ENCODE measurements at regions not wholly inside any gene's neighbourhood (a gene's known extent, or its start where the extent isn't known, plus 50 kb on each side); places are given as distances from the start of the nearest gene placed in this dataset.

DNA sequence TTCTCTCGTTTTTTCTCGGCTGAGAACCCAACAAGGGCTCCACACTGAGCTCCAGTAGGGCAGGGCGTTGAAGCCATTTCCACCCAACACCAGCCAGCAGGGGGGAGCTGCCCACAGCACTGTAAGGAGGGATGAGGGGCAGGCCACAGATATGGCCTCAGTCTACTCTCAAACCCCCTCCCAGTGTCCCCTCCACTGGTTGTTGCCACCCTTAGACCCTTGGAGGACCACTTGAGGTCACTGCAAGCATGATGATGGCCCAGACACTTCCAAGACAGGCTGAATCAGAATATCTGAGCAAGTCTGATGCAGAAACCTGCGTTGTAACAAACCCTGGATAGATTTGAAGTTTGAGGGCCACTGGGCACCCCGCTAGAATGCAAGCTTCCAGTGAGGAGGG, 217.0 kb upstream of the CST7 start:
- no peaks in the 10 kb centered on the region for H3K4me1 ChIP-seq
- no peak for DNase-seq
- H3K9me3 ChIP-seq: no peaks in the 10 kb centered on the region
- no peak overlapping the region for H3K27ac ChIP-seq
- H3K36me3 ChIP-seq: no peaks in the 10 kb centered on the region
- no peaks in the 10 kb centered on the region for H3K27me3 ChIP-seq (replicated peaks in 1 of 7)
- no peak overlapping the region for H3K4me3 ChIP-seq
- intact Hi-C loops (cut with DNase I; ENCODE audit: low total_unique reads): no loop called here
- TF ChIP-seq, protein P1, sequence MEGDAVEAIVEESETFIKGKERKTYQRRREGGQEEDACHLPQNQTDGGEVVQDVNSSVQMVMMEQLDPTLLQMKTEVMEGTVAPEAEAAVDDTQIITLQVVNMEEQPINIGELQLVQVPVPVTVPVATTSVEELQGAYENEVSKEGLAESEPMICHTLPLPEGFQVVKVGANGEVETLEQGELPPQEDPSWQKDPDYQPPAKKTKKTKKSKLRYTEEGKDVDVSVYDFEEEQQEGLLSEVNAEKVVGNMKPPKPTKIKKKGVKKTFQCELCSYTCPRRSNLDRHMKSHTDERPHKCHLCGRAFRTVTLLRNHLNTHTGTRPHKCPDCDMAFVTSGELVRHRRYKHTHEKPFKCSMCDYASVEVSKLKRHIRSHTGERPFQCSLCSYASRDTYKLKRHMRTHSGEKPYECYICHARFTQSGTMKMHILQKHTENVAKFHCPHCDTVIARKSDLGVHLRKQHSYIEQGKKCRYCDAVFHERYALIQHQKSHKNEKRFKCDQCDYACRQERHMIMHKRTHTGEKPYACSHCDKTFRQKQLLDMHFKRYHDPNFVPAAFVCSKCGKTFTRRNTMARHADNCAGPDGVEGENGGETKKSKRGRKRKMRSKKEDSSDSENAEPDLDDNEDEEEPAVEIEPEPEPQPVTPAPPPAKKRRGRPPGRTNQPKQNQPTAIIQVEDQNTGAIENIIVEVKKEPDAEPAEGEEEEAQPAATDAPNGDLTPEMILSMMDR (IDR thresholded peaks at IDR 0.05 in 8 of 11, conservative IDR thresholded peaks at IDR 0.05 in 3 of 11): no peak
- no peak for TF ChIP-seq POLR2AphosphoS5 (IDR thresholded peaks at IDR 0.05)
- no peak for TF ChIP-seq POLR2A (IDR thresholded peaks at IDR 0.05)
- 74 to 94% (median 83%) methylated on average over 5 of the region's 5 CpGs for WGBS, 5 donors

DNA sequence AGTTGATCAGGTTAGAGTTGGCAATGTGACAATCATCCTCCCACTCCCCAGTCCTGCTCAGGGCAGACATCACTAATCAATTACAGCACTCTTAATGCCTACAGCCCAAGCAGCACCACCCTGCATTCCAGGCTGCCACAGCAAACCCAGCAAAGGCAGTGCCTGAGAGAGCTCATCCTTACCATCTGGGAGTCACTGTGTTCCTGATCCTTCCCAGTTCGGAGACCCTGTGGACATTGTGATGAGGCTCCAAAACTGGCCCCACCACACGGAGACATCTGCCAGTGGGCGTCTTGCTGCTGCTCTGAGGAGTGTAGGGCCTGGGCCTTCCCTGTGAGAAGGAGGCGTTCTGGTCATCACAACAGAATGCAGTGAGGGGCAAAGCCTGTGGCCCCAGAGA, 216.5 kb upstream of the CST7 start:
- TF ChIP-seq, protein P1 (IDR thresholded peaks at IDR 0.05 in 8 of 11, conservative IDR thresholded peaks at IDR 0.05 in 3 of 11): no peak
- no peak for TF ChIP-seq POLR2A (IDR thresholded peaks at IDR 0.05)
- TF ChIP-seq POLR2AphosphoS5 (IDR thresholded peaks at IDR 0.05): no peak
- WGBS, 5 donors: 84 to 100% (median 93%) methylated on average over 2 to 4 of the region's 4 CpGs
- H3K9me3 ChIP-seq: no peaks in the 10 kb centered on the region
- DNase-seq: no peak
- H3K36me3 ChIP-seq: no peaks in the 10 kb centered on the region
- H3K4me3 ChIP-seq: no peak overlapping the region
- H3K4me1 ChIP-seq: no peaks in the 10 kb centered on the region
- H3K27me3 ChIP-seq (replicated peaks in 1 of 7): no peaks in the 10 kb centered on the region
- intact Hi-C loops (cut with DNase I; ENCODE audit: low total_unique reads): no loop called here
- H3K27ac ChIP-seq: no peak overlapping the region

DNA sequence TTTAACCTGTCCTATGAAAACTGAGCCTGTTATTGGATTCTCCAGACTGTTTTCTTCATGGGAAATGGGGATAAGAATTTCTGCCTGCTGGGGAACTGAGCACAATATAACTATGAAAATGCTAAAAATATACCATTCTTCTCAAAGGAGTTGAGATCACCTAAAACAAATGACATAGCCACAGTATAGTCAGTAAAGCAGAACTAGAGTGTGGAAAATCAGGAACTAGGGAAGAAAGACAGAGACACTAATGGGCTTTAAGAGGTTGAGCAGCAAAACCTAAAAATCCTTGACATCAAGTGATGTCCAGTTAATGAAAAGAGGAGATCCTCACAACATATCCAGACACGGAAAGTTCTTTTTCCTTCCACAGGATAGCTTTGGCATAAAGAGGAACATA, 215.7 kb upstream of the CST7 start:
- Histone ChIP-seq H3K4me1 (no peaks in the 10 kb centered on the region), H3K27me3 (replicated peaks in 1 of 7) (no peaks in the 10 kb centered on the region), H3K9me3 (no peaks in the 10 kb centered on the region), H3K36me3 (no peaks in the 10 kb centered on the region), H3K27ac (no peak overlapping the region), H3K4me3 (no peak overlapping the region)
- intact Hi-C loops (cut with DNase I; ENCODE audit: low total_unique reads): no loop called here
- 80 to 96% (median 91%) methylated on average over 1 of the region's 1 CpG for WGBS, 5 donors
- no peak for DNase-seq
- TF ChIP-seq, protein P1 (IDR thresholded peaks at IDR 0.05 in 8 of 11, conservative IDR thresholded peaks at IDR 0.05 in 3 of 11): no peak
- TF ChIP-seq POLR2A (IDR thresholded peaks at IDR 0.05): no peak
- TF ChIP-seq POLR2AphosphoS5 (IDR thresholded peaks at IDR 0.05): no peak

DNA sequence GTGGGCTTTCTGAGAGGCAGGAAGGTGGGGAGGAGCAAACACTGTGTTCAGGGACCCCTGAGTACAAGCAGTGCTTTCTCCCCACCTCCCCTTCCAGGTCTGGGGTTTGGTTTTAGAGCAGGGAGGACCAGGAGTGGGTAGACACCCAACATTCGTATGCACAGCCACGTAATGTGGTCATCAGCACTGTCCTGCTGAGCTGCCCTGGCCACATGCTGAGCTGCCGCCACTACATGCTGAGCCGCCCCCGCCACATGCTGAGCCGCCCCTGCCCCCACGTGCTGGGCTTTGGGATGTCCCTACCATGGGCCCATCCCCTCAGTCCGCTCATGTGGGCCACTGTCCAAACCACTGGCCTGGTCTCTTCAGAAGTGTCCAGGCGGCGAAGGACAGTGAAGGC, 214.9 kb upstream of the CST7 start:
- intact Hi-C loops (cut with DNase I; ENCODE audit: low total_unique reads): no loop called here
- WGBS, 5 donors: 91 to 100% (median 93%) methylated on average over 4 to 10 of the region's 10 CpGs
- peaks cover 0 to 2% (median 0%) of the 10 kb centered on the region in 6 donors for H3K4me1 ChIP-seq
- no peaks in the 10 kb centered on the region for H3K27me3 ChIP-seq (replicated peaks in 1 of 7)
- H3K36me3 ChIP-seq: no peaks in the 10 kb centered on the region
- H3K27ac ChIP-seq: no peak overlapping the region
- TF ChIP-seq, protein P1 (IDR thresholded peaks at IDR 0.05 in 8 of 11, conservative IDR thresholded peaks at IDR 0.05 in 3 of 11): no peak
- TF ChIP-seq POLR2A (IDR thresholded peaks at IDR 0.05) (no peak), POLR2AphosphoS5 (IDR thresholded peaks at IDR 0.05) (no peak)
- DNase-seq: no peak
- H3K4me3 ChIP-seq: no peak overlapping the region
- H3K9me3 ChIP-seq: no peaks in the 10 kb centered on the region
